ENCODE measurements at regions not wholly inside any gene's neighbourhood (a gene's known extent, or its start where the extent isn't known, plus 50 kb on each side); places are given as distances from the start of the nearest gene placed in this dataset.

GRCh38 chr9:75451045-75451444, 362.7 kb downstream of the OSTF1 start:
- Mint-ChIP-seq H3K9me3 (peaks cover 0 to 4% (median 1%) of the 10 kb centered on the region in 7 donors), H3K36me3 (no peaks in the 10 kb centered on the region), H3K27ac (no peak overlapping the region), H3K4me3 (no peak overlapping the region), H3K27me3 (no peaks in the 10 kb centered on the region), H3K4me1 (no peaks in the 10 kb centered on the region)
- no peak overlapping the region for H3K27ac ChIP-seq (ENCODE audit: insufficient read depth, low read length, poor library complexity, severe bottlenecking)
- H3K9me3 ChIP-seq (ENCODE audit: control insufficient read depth in 2 of 2, low read length in 2 of 2): no peaks in the 10 kb centered on the region
- H3K4me3 ChIP-seq (ENCODE audit: low read depth, low read length): no peak overlapping the region
- no peak for DNase-seq
- no peaks in the 10 kb centered on the region for H3K4me1 ChIP-seq (ENCODE audit: control insufficient read depth, insufficient read depth, low read length, poor library complexity, severe bottlenecking)
- no peak for ATAC-seq (ENCODE audit: low read depth in 2 of 2)
- H3K36me3 ChIP-seq (ENCODE audit: control insufficient read depth, insufficient read depth, low read length): no peaks in the 10 kb centered on the region
- no peaks in the 10 kb centered on the region for H3K27me3 ChIP-seq (ENCODE audit: control insufficient read depth, insufficient read depth, low read length)

- H3K27ac ChIP-seq (ENCODE audit: insufficient read depth, low read length, poor library complexity, severe bottlenecking): no peak overlapping the region
- no peaks in the 10 kb centered on the region for H3K36me3 ChIP-seq (ENCODE audit: control insufficient read depth, insufficient read depth, low read length)
- ATAC-seq (ENCODE audit: low read depth in 2 of 2) (no peak), DNase-seq (no peak)
- H3K4me3 ChIP-seq (ENCODE audit: low read depth, low read length): no peak overlapping the region
- H3K4me1 ChIP-seq (ENCODE audit: control insufficient read depth, insufficient read depth, low read length, poor library complexity, severe bottlenecking): no peaks in the 10 kb centered on the region
- Mint-ChIP-seq H3K4me1 (no peaks in the 10 kb centered on the region), H3K36me3 (no peaks in the 10 kb centered on the region), H3K4me3 (no peak overlapping the region), H3K9me3 (peaks cover 0 to 4% (median 1%) of the 10 kb centered on the region in 7 donors), H3K27ac (no peak overlapping the region), H3K27me3 (no peaks in the 10 kb centered on the region)
- no peaks in the 10 kb centered on the region for H3K9me3 ChIP-seq (ENCODE audit: control insufficient read depth in 2 of 2, low read length in 2 of 2)
- H3K27me3 ChIP-seq (ENCODE audit: control insufficient read depth, insufficient read depth, low read length): no peaks in the 10 kb centered on the region
These were observed 363.2 kb downstream of the OSTF1 start for GRCh38 chr9:75451505-75451904.

- no peaks in the 10 kb centered on the region for H3K36me3 ChIP-seq (ENCODE audit: control insufficient read depth, insufficient read depth, low read length)
- Mint-ChIP-seq H3K36me3 (no peaks in the 10 kb centered on the region), H3K4me1 (no peaks in the 10 kb centered on the region), H3K27me3 (no peaks in the 10 kb centered on the region), H3K27ac (no peak overlapping the region), H3K9me3 (peaks cover 0 to 4% (median 1%) of the 10 kb centered on the region in 7 donors), H3K4me3 (no peak overlapping the region)
- H3K27ac ChIP-seq (ENCODE audit: insufficient read depth, low read length, poor library complexity, severe bottlenecking): no peak overlapping the region
- no peak overlapping the region for H3K4me3 ChIP-seq (ENCODE audit: low read depth, low read length)
- ATAC-seq (ENCODE audit: low read depth in 2 of 2): no peak
- H3K4me1 ChIP-seq (ENCODE audit: control insufficient read depth, insufficient read depth, low read length, poor library complexity, severe bottlenecking): no peaks in the 10 kb centered on the region
- H3K27me3 ChIP-seq (ENCODE audit: control insufficient read depth, insufficient read depth, low read length): no peaks in the 10 kb centered on the region
- no peak for DNase-seq
- no peaks in the 10 kb centered on the region for H3K9me3 ChIP-seq (ENCODE audit: control insufficient read depth in 2 of 2, low read length in 2 of 2)
These were observed 364.2 kb downstream of the OSTF1 start for GRCh38 chr9:75452512-75452911.

- Mint-ChIP-seq H3K4me3 (no peak overlapping the region), H3K27ac (no peak overlapping the region), H3K9me3 (peaks cover 0 to 4% (median 1%) of the 10 kb centered on the region in 7 donors), H3K27me3 (no peaks in the 10 kb centered on the region), H3K4me1 (no peaks in the 10 kb centered on the region), H3K36me3 (no peaks in the 10 kb centered on the region)
- Histone ChIP-seq H3K27me3 (ENCODE audit: control insufficient read depth, insufficient read depth, low read length) (no peaks in the 10 kb centered on the region), H3K36me3 (ENCODE audit: control insufficient read depth, insufficient read depth, low read length) (no peaks in the 10 kb centered on the region), H3K9me3 (ENCODE audit: control insufficient read depth in 2 of 2, low read length in 2 of 2) (no peaks in the 10 kb centered on the region), H3K4me1 (ENCODE audit: control insufficient read depth, insufficient read depth, low read length, poor library complexity, severe bottlenecking) (no peaks in the 10 kb centered on the region), H3K27ac (ENCODE audit: insufficient read depth, low read length, poor library complexity, severe bottlenecking) (no peak overlapping the region), H3K4me3 (ENCODE audit: low read depth, low read length) (no peak overlapping the region)
- no peak for ATAC-seq (ENCODE audit: low read depth in 2 of 2)
- DNase-seq: no peak
These were observed 365.7 kb downstream of the OSTF1 start for GRCh38 chr9:75454043-75454442.

GRCh38 chr9:75454891-75455290, 366.6 kb downstream of the OSTF1 start:
- H3K9me3 ChIP-seq (ENCODE audit: control insufficient read depth in 2 of 2, low read length in 2 of 2): no peaks in the 10 kb centered on the region
- H3K4me1 ChIP-seq (ENCODE audit: control insufficient read depth, insufficient read depth, low read length, poor library complexity, severe bottlenecking): no peaks in the 10 kb centered on the region
- no peaks in the 10 kb centered on the region for H3K27me3 ChIP-seq (ENCODE audit: control insufficient read depth, insufficient read depth, low read length)
- H3K4me1 Mint-ChIP-seq: no peaks in the 10 kb centered on the region
- H3K27ac Mint-ChIP-seq: no peak overlapping the region
- peaks cover 0 to 4% (median 1%) of the 10 kb centered on the region in 7 donors for H3K9me3 Mint-ChIP-seq
- no peak overlapping the region for H3K4me3 ChIP-seq (ENCODE audit: low read depth, low read length)
- no peak overlapping the region for H3K4me3 Mint-ChIP-seq
- H3K27ac ChIP-seq (ENCODE audit: insufficient read depth, low read length, poor library complexity, severe bottlenecking): no peak overlapping the region
- no peak for ATAC-seq (ENCODE audit: low read depth in 2 of 2)
- H3K27me3 Mint-ChIP-seq: no peaks in the 10 kb centered on the region
- H3K36me3 Mint-ChIP-seq: no peaks in the 10 kb centered on the region
- H3K36me3 ChIP-seq (ENCODE audit: control insufficient read depth, insufficient read depth, low read length): no peaks in the 10 kb centered on the region
- no peak for DNase-seq

- DNase-seq (no peak), ATAC-seq (ENCODE audit: low read depth in 2 of 2) (no peak)
- H3K4me1 Mint-ChIP-seq: no peaks in the 10 kb centered on the region
- peaks cover 0 to 4% (median 1%) of the 10 kb centered on the region in 7 donors for H3K9me3 Mint-ChIP-seq
- no peaks in the 10 kb centered on the region for H3K9me3 ChIP-seq (ENCODE audit: control insufficient read depth in 2 of 2, low read length in 2 of 2)
- no peaks in the 10 kb centered on the region for H3K27me3 ChIP-seq (ENCODE audit: control insufficient read depth, insufficient read depth, low read length)
- no peak overlapping the region for H3K4me3 ChIP-seq (ENCODE audit: low read depth, low read length)
- H3K27me3 Mint-ChIP-seq: no peaks in the 10 kb centered on the region
- no peak overlapping the region for H3K4me3 Mint-ChIP-seq
- no peaks in the 10 kb centered on the region for H3K4me1 ChIP-seq (ENCODE audit: control insufficient read depth, insufficient read depth, low read length, poor library complexity, severe bottlenecking)
- H3K27ac ChIP-seq (ENCODE audit: insufficient read depth, low read length, poor library complexity, severe bottlenecking): no peak overlapping the region
- no peaks in the 10 kb centered on the region for H3K36me3 ChIP-seq (ENCODE audit: control insufficient read depth, insufficient read depth, low read length)
- H3K27ac Mint-ChIP-seq: no peak overlapping the region
- no peaks in the 10 kb centered on the region for H3K36me3 Mint-ChIP-seq
These were observed 367.2 kb downstream of the OSTF1 start for GRCh38 chr9:75455444-75455921.

GRCh38 chr9:75456698-75457097, 368.4 kb downstream of the OSTF1 start:
- Mint-ChIP-seq H3K36me3 (no peaks in the 10 kb centered on the region), H3K4me3 (no peak overlapping the region), H3K27ac (no peak overlapping the region), H3K9me3 (peaks cover 0 to 4% (median 1%) of the 10 kb centered on the region in 7 donors), H3K27me3 (no peaks in the 10 kb centered on the region), H3K4me1 (no peaks in the 10 kb centered on the region)
- H3K4me3 ChIP-seq (ENCODE audit: low read depth, low read length): no peak overlapping the region
- no peak for DNase-seq
- ATAC-seq (ENCODE audit: low read depth in 2 of 2): no peak
- H3K27ac ChIP-seq (ENCODE audit: insufficient read depth, low read length, poor library complexity, severe bottlenecking): no peak overlapping the region
- H3K9me3 ChIP-seq (ENCODE audit: control insufficient read depth in 2 of 2, low read length in 2 of 2): no peaks in the 10 kb centered on the region
- no peaks in the 10 kb centered on the region for H3K27me3 ChIP-seq (ENCODE audit: control insufficient read depth, insufficient read depth, low read length)
- H3K4me1 ChIP-seq (ENCODE audit: control insufficient read depth, insufficient read depth, low read length, poor library complexity, severe bottlenecking): no peaks in the 10 kb centered on the region
- no peaks in the 10 kb centered on the region for H3K36me3 ChIP-seq (ENCODE audit: control insufficient read depth, insufficient read depth, low read length)

- Mint-ChIP-seq H3K4me1 (no peaks in the 10 kb centered on the region), H3K27ac (no peak overlapping the region), H3K36me3 (no peaks in the 10 kb centered on the region), H3K9me3 (peaks cover 0 to 6% (median 1%) of the 10 kb centered on the region in 7 donors), H3K4me3 (no peak overlapping the region), H3K27me3 (no peaks in the 10 kb centered on the region)
- Histone ChIP-seq H3K4me3 (ENCODE audit: low read depth, low read length) (no peak overlapping the region), H3K27me3 (ENCODE audit: control insufficient read depth, insufficient read depth, low read length) (no peaks in the 10 kb centered on the region), H3K9me3 (ENCODE audit: control insufficient read depth in 2 of 2, low read length in 2 of 2) (no peaks in the 10 kb centered on the region), H3K36me3 (ENCODE audit: control insufficient read depth, insufficient read depth, low read length) (no peaks in the 10 kb centered on the region), H3K4me1 (ENCODE audit: control insufficient read depth, insufficient read depth, low read length, poor library complexity, severe bottlenecking) (no peaks in the 10 kb centered on the region), H3K27ac (ENCODE audit: insufficient read depth, low read length, poor library complexity, severe bottlenecking) (no peak overlapping the region)
- no peak for DNase-seq
- no peak for ATAC-seq (ENCODE audit: low read depth in 2 of 2)
These were observed 369.2 kb downstream of the OSTF1 start for GRCh38 chr9:75457474-75458011.

Measured in CD4-positive, CD25-positive, alpha-beta regulatory T cell (primary cell).